ENCODE measurements at regions not wholly inside any gene's neighbourhood (a gene's known extent, or its start where the extent isn't known, plus 50 kb on each side); places are given as distances from the start of the nearest gene placed in this dataset.

- TF ChIP-seq POLR2A (IDR thresholded peaks at IDR 0.05) = no peak
- Histone ChIP-seq H3K27ac (no peak overlapping the region), H3K4me3 (no peak overlapping the region), H3K9me3 (no peaks in the 10 kb centered on the region), H3K36me3 (no peaks in the 10 kb centered on the region), H3K4me1 (peaks cover 0 to 5% (median 0%) of the 10 kb centered on the region in 4 donors), H3K27me3 (no peaks in the 10 kb centered on the region)
- DNase-seq (ENCODE audit: low spot score in 2 of 2) = no peak
- whole genome bisulfite sequencing, 2 donors = 96% methylated on average over 2 of the region's 2 CpGs
These were observed 613.0 kb upstream of the B3GALT2 start for GRCh38 chr1:193799371-193799770.

GRCh38 chr1:193794239-193794638 lies 607.8 kb upstream of the B3GALT2 start:
- Histone ChIP-seq H3K27me3 (no peaks in the 10 kb centered on the region), H3K4me1 (peaks cover 0 to 5% (median 0%) of the 10 kb centered on the region in 4 donors), H3K36me3 (no peaks in the 10 kb centered on the region), H3K9me3 (no peaks in the 10 kb centered on the region), H3K4me3 (no peak overlapping the region), H3K27ac (no peak overlapping the region)
- whole genome bisulfite sequencing, 2 donors = 31 to 36% methylated on average over 4 of the region's 4 CpGs
- DNase-seq (ENCODE audit: low spot score in 2 of 2) = no peak
- TF ChIP-seq EP300 (IDR thresholded peaks at IDR 0.05) = no peak
- no peak for TF ChIP-seq POLR2A (IDR thresholded peaks at IDR 0.05)
- TF ChIP-seq, protein P1, sequence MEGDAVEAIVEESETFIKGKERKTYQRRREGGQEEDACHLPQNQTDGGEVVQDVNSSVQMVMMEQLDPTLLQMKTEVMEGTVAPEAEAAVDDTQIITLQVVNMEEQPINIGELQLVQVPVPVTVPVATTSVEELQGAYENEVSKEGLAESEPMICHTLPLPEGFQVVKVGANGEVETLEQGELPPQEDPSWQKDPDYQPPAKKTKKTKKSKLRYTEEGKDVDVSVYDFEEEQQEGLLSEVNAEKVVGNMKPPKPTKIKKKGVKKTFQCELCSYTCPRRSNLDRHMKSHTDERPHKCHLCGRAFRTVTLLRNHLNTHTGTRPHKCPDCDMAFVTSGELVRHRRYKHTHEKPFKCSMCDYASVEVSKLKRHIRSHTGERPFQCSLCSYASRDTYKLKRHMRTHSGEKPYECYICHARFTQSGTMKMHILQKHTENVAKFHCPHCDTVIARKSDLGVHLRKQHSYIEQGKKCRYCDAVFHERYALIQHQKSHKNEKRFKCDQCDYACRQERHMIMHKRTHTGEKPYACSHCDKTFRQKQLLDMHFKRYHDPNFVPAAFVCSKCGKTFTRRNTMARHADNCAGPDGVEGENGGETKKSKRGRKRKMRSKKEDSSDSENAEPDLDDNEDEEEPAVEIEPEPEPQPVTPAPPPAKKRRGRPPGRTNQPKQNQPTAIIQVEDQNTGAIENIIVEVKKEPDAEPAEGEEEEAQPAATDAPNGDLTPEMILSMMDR (IDR thresholded peaks at IDR 0.05) = no peak

GRCh38 chr1:193791746-193792145 lies 605.3 kb upstream of the B3GALT2 start:
- no peak for TF ChIP-seq EP300 (IDR thresholded peaks at IDR 0.05)
- TF ChIP-seq, protein P1 (IDR thresholded peaks at IDR 0.05) = no peak
- no peak for TF ChIP-seq POLR2A (IDR thresholded peaks at IDR 0.05)
- H3K4me3 ChIP-seq = no peak overlapping the region

GRCh38 chr1:193787061-193787460 lies 600.6 kb upstream of the B3GALT2 start:
- no peaks in the 10 kb centered on the region for H3K27me3 ChIP-seq
- H3K4me3 ChIP-seq = no peak overlapping the region
- no peak overlapping the region for H3K27ac ChIP-seq
- TF ChIP-seq EP300 (IDR thresholded peaks at IDR 0.05) (no peak), POLR2A (IDR thresholded peaks at IDR 0.05) (no peak)
- TF ChIP-seq, protein P1 (IDR thresholded peaks at IDR 0.05) = no peak
- DNase-seq (ENCODE audit: low spot score in 2 of 2) = no peak
- H3K4me1 ChIP-seq = no peaks in the 10 kb centered on the region
- WGBS, 2 donors = 68 to 80% methylated on average over 2 of the region's 2 CpGs
- H3K9me3 ChIP-seq = no peaks in the 10 kb centered on the region
- no peaks in the 10 kb centered on the region for H3K36me3 ChIP-seq

More at GRCh38 chr1:193791746-193792145, 605.3 kb upstream of the B3GALT2 start:
- H3K36me3 ChIP-seq = no peaks in the 10 kb centered on the region
- H3K4me1 ChIP-seq = peaks cover 0 to 5% (median 0%) of the 10 kb centered on the region in 4 donors
- H3K9me3 ChIP-seq = no peaks in the 10 kb centered on the region
- no peaks in the 10 kb centered on the region for H3K27me3 ChIP-seq
- 91 to 98% methylated on average over 3 of the region's 3 CpGs for WGBS, 2 donors
- H3K27ac ChIP-seq = no peak overlapping the region
- no peak for DNase-seq (ENCODE audit: low spot score in 2 of 2)

GRCh38 chr1:193785850-193786420 lies 599.5 kb upstream of the B3GALT2 start:
- no peak overlapping the region for H3K27ac ChIP-seq
- WGBS, 2 donors = 87 to 92% methylated on average over 3 of the region's 3 CpGs
- DNase-seq (ENCODE audit: low spot score in 2 of 2) = no peak

More at GRCh38 chr1:193785850-193786420, 599.5 kb upstream of the B3GALT2 start:
- H3K27me3 ChIP-seq = no peaks in the 10 kb centered on the region
- TF ChIP-seq EP300 (IDR thresholded peaks at IDR 0.05) (no peak), POLR2A (IDR thresholded peaks at IDR 0.05) (no peak)
- TF ChIP-seq, protein P1 (IDR thresholded peaks at IDR 0.05) = no peak
- no peak overlapping the region for H3K4me3 ChIP-seq
- H3K4me1 ChIP-seq = no peaks in the 10 kb centered on the region
- H3K36me3 ChIP-seq = no peaks in the 10 kb centered on the region
- H3K9me3 ChIP-seq = no peaks in the 10 kb centered on the region
